Liver (tissue), 3 donors: ENCODE measurements at regions not wholly inside any gene's neighbourhood (a gene's known extent, or its start where the extent isn't known, plus 50 kb on each side); places are given as distances from the start of the nearest gene placed in this dataset.

Source experiments
- CTCF ChIP-seq: fragments of 150-350 bp; IDR thresholded peaks from 2 replicates; pipeline ENCODE4 v1.5.1; 2017; ENCODE audit warnings: improper control_type of control experiment, low read depth, low read length; ENCODE audit not compliant: missing input control
- GABPA ChIP-seq, 2 donors: IDR thresholded peaks in 1 of 2; conservative IDR thresholded peaks in 1 of 2; 2 replicates each; pipeline ENCODE4 v1.6.1; 2016; ENCODE audit warnings: antibody characterized with exemption in 2 of 2, mild to moderate bottlenecking in 1 of 2, moderate library complexity in 1 of 2
- REST ChIP-seq: IDR thresholded peaks from 2 replicates; pipeline ENCODE4 v1.6.1; 2016; ENCODE audit warnings: antibody characterized with exemption, mild to moderate bottlenecking
- SP1 ChIP-seq: IDR thresholded peaks from 2 replicates; pipeline ENCODE4 v1.6.1; 2018; ENCODE audit warnings: antibody characterized with exemption, mild to moderate bottlenecking
- TAF1 ChIP-seq: conservative IDR thresholded peaks from 2 replicates; pipeline ENCODE4 v1.6.1; 2016; ENCODE audit warnings: antibody characterized with exemption, mild to moderate bottlenecking
- TF ChIP-seq, protein P1 (sequence below): IDR thresholded peaks from 2 replicates; pipeline ENCODE4 v1.6.1; 2016; ENCODE audit warnings: antibody characterized with exemption
- donor health status: healthy.
- donor health status: healthy.

DNA sequence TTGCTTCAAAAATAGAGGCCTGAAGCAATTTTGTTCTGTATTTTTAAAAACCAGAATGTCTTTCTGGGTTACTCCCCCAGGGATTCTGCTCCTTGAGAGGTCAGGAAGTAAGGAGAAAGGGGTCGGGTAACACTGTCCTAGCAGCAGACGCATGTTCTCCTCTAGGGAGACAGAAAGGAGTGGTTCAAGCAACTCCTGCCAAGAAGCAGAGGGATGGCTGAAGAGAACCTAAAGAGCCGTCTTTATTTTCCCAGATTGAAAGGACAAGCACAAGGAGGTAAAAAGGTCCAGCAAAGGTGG is 58.0 kb upstream of the SLC4A11 start:
- no peak for TF ChIP-seq GABPA (IDR thresholded peaks at IDR 0.05 in 1 of 2, conservative IDR thresholded peaks at IDR 0.05 in 1 of 2)
- TF ChIP-seq, protein P1, sequence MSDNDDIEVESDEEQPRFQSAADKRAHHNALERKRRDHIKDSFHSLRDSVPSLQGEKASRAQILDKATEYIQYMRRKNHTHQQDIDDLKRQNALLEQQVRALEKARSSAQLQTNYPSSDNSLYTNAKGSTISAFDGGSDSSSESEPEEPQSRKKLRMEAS = no peak
- TF ChIP-seq REST = no peak
- no peak for TF ChIP-seq CTCF
- TF ChIP-seq TAF1 = no peak
- TF ChIP-seq SP1 = no peak
